OCI-LY7 (cell line): ENCODE measurements at regions not wholly inside any gene's neighbourhood (a gene's known extent, or its start where the extent isn't known, plus 50 kb on each side); places are given as distances from the start of the nearest gene placed in this dataset.

Source experiments
- EZH2phosphoT487 ChIP-seq: fragments of 200-600 bp; sonication (generic); IDR thresholded peaks from 2 replicates; pipeline ENCODE4 v1.6.1; 2018; ENCODE audit warnings: low read depth, borderline replicate concordance, mild to moderate bottlenecking, mixed run types, antibody characterized with exemption, low read length, moderate library complexity, mixed read lengths
- TF ChIP-seq, protein P1 (sequence below): fragments of 200-600 bp; sonication (generic); conservative IDR thresholded peaks from 2 replicates; pipeline ENCODE4 v1.5.1; 2014; ENCODE audit warnings: mild to moderate bottlenecking, antibody characterized with exemption, low read length, moderate library complexity, mixed read lengths

DNA sequence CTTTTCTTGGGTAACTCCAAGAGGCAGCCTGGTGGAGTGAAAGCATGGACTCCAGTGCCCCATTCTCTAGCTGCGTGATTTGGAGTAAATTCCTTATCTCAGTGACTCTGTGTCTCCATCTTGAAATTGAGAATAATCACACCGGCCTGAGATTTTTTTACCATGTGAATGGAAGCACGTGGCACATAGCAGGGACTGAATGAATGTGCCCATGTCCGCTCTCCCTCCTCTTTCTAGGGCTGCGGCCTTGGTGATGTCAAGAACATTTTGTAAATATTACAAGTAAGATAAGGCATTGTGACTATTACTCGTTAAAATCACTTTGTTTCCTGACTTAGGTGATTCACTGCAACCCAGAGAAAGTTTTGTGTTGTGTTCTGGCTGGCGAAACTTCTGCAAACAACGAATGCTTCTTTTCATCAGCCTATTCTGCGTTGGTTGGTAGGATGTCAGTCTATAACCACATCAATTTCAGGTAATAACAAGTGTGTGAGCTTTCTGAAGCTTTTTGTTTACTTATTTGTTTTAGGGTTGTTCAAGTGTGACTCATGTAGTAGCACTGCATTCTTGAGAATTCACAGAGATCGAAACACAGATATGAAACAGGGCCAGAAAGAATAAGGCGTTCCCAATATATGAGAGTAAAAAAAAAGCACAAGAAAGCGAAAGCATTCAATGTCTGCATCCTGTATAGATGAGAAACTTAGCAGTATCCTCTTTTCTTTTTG, 135.7 kb upstream of the SLC45A1 start:
- TF ChIP-seq, protein P1, sequence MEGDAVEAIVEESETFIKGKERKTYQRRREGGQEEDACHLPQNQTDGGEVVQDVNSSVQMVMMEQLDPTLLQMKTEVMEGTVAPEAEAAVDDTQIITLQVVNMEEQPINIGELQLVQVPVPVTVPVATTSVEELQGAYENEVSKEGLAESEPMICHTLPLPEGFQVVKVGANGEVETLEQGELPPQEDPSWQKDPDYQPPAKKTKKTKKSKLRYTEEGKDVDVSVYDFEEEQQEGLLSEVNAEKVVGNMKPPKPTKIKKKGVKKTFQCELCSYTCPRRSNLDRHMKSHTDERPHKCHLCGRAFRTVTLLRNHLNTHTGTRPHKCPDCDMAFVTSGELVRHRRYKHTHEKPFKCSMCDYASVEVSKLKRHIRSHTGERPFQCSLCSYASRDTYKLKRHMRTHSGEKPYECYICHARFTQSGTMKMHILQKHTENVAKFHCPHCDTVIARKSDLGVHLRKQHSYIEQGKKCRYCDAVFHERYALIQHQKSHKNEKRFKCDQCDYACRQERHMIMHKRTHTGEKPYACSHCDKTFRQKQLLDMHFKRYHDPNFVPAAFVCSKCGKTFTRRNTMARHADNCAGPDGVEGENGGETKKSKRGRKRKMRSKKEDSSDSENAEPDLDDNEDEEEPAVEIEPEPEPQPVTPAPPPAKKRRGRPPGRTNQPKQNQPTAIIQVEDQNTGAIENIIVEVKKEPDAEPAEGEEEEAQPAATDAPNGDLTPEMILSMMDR: no peak
- TF ChIP-seq EZH2phosphoT487: no peak
